GM18870 (cell line): ENCODE measurements at regions not wholly inside any gene's neighbourhood (a gene's known extent, or its start where the extent isn't known, plus 50 kb on each side); places are given as distances from the start of the nearest gene placed in this dataset.

Experiments
- ATAC-seq: cut with Tn5 transposase; IDR thresholded peaks from one replicate; pipeline ENCODE4 v1.9.1; 2021; ENCODE audit warnings: moderate library complexity; ENCODE audit not compliant: unreplicated experiment

DNA sequence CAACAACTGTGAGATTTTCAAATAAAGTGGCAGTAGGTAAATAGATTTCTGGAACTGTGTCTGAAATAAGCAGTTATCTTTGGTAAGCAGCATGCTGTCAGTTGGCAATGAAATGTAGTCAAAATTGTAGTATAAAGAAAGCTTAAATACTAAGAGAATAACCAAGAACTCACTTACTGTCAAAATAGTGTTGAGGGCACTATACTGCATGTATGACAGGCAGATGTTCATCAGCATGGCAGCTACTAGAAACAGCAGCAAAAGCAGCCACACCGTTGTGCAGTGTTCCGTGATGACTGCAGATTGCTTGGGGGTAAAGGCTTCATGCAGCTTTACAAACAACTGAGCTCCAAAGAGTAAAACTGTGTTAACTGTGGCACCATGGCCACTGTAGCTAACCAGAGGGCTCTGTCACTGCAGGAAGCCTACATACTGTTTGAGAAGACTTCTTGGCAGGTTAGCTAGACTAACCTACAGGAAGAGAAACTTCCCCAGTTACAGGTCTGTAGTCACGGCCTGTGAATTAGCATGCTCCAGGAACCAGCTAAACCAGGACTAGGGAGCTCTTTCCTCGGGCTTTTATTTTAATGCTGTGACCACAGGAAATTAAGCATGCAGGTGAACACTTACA lies 459.7 kb downstream of the TBL1XR1 start:
- no peak for ATAC-seq

DNA sequence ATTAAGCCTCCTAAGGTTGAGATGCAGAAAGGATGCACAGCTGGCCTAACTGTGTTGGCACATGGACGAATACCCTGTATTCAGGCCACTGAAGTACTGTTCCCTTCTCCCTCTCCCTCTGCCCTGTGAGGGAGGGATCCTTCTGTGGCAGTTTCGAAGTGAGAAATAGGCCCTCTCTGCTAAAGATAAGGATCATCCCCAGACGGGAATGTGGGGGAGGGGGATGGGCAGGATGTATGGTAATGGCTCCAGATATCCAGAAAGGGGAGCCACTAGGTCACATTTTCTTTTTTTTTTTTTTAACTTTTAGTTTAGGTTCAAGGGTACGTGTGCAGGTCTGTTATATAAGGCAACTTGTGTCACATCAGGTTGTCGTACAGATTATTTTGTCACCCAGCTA lies 463.1 kb downstream of the TBL1XR1 start:
- no peak for ATAC-seq

DNA sequence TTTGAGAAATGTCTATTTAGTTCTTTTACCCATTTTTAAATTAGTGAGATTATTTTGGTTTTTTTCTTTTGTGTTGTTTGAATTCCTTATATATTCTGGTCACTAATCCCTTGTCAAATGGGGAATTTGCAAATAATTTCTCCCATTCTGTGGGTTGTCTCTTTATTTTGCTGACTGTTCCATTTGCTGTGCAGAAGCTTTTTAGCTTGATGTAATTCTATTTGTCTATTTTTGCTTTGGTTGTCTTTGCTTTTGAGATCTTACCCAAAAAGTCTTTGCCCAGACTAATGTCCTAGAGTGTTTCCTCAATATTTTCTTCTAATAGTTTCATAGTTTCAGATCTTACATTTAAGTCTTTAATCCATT lies 472.9 kb downstream of the TBL1XR1 start:
- no peak for ATAC-seq

DNA sequence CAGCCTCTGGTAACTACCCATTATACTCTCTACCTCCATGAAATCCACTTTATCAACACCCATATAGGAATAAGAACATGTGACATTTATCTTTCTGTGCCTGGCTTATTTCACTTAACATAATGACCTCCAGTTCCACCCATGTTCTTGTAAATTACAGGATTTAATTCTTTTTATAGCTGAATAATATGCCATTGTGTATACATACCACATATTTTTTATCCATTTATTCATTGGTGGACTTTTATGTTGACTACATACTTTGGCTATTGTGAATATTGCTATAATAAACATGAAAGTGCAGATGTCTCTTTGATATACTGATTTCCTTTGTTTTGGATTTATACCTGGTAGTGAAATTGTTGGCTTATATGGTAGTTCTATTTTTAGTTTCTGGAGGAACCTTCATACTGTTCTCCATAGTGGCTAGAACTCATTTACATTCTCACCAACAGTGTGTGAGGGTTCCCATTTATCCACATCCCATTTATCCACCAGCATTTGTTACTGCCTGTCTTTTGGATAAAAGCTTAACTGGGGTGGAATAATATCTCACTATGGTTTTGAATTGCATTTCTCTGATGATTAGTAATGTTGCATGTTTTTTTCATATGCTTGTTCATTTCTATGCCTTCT lies 473.4 kb downstream of the TBL1XR1 start:
- ATAC-seq = no peak

GRCh38 chr3:176714034-176714433 lies 483.2 kb downstream of the TBL1XR1 start:
- no peak for ATAC-seq

- ATAC-seq = no peak
Measured at GRCh38 chr3:176712191-176712590, 485.1 kb downstream of the TBL1XR1 start.

GRCh38 chr3:176699288-176699687 lies 498.0 kb downstream of the TBL1XR1 start:
- no peak for ATAC-seq

GRCh38 chr3:176697284-176697889 lies 499.9 kb downstream of the TBL1XR1 start:
- ATAC-seq = no peak

DNA sequence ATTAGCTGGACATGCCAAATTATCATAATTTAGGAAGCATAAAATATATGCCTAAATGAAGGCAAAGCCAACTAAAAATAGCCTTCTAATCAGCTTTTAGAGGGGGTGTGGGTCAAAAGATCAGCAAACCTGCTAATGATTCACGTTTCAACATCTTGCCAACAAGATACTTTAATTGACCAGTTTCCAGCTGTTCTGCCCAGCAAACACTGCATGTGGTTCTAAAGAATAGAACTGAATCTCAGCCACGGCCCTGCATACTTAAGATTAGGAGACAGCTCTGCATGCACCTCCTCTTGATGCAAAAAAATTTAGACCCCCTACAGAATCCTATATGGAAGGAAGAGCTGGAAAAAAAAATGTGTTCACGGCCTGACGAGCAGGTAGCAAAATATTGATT lies 500.5 kb downstream of the TBL1XR1 start:
- ATAC-seq = no peak

- ATAC-seq = no peak
Measured at GRCh38 chr3:176692966-176693785, 504.1 kb downstream of the TBL1XR1 start.

GRCh38 chr3:176692199-176692965 lies 504.9 kb downstream of the TBL1XR1 start:
- no peak for ATAC-seq

DNA sequence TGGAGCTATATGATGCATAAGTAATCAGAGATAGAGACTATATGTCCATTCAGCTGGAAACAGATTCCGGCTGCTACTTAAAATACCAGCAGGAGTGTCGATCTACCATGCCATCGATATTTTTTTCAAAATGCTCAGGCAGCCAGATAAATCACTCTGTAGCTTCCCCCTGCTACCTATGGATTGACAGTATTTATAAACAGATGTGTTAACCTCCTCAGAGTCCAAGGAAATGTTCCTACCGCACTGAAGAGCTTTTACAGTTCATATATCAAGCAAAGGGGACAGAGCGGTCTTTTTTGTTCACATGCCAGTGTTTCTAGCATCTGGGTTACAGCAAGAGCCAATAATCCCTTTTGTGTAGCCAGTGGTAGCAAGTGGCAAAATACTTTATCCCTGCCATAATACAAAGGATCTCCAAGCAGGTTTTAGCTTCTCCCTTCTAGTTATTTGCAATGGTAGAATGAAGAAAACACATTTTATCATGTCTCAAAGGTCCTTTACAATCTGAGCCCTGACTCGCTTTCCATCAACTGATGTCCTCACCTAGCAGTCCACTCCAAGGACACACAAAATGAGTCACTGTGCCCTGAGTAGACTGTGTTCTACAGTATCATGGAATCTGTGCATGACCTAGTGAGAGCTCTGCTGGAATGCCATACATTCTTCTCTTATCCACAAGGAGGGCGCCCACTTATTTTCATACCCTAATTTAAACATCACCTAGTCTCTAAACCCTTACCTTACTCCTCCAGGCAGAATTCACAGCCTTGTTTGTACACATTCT lies 507.0 kb downstream of the TBL1XR1 start:
- ATAC-seq = no peak

DNA sequence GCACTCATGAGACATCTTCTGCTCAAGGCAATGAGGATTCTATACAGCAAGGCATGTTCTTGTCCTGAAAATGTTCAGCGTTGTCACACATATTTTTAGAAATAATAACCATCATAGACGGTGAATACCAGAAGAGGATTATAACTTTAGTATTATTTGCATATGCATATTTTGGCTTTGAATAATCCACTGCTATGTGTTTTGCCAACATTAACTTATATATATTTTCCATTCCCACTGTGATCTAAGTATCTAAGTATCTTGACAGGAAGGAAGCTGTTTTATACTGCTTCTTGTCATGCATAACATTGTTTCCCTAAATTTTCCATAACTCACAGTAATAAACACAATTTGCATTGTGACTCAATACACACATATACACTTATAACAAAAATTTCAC lies 509.5 kb downstream of the TBL1XR1 start:
- ATAC-seq = no peak

DNA sequence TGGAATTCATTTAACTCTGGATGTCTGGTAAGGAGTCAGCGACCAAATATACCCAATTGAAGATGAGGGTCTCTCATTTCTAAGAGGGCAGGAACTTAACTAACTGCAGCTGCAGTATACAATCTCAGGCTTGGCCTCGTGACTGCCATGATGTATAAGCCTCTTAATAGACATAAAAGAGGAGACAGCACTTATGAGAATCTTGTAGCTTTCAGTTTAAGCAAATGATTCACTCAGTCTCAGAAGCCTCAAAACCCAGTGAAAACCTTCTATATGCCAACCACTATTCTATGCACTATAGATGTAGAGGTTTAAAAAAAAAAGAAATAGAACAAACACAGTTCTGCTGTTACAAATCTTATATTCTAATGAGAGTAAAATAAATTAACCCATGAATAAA lies 513.9 kb downstream of the TBL1XR1 start:
- ATAC-seq = no peak

- no peak for ATAC-seq
Measured at GRCh38 chr3:176663837-176664831, 533.1 kb downstream of the TBL1XR1 start.

DNA sequence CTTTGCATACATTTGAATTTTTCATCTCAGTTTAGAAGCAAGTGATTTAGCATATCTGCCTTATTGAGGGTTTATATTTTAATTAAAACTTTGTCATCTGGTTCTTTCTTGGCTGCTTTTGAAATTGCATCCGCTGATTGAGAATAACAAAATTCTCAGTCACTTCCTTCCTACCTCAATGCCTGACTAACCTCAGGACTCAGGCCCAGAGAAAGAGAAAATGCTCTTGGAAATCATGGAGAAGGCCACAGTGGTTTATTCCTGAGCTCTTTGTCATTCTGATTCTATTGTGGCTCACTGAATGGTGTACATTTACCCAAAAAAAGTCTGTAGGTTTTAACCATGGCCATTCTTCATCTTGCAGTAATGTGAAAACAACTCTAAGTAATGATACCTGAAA lies 533.9 kb downstream of the TBL1XR1 start:
- no peak for ATAC-seq

DNA sequence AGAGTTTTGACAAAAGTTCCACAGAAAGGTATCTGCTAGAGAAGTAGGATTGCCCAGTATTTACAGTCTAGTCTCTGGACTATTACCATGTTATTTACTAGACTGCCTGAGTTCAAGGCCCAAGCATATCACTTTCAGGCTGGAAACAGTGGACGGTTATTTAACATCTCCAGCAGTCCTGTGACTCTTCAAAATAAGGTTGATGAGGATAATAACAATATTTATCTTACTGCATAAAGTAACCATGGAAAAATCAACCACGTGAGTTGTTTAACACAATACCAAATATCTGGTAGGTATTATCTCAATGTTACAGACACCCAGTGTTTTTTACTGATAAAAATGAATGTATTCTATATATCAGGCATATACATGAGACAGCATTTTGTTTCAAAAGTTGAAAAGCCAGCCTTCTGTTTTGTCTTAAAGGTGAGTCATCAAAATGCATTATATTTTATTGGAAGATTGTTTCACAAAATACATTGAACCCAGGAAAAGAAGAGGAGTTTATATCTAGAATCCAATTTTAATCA lies 535.8 kb downstream of the TBL1XR1 start:
- no peak for ATAC-seq

GRCh38 chr3:176655404-176656094 lies 541.7 kb downstream of the TBL1XR1 start:
- ATAC-seq = no peak
